WTC11 (cell line): ENCODE measurements at regions not wholly inside any gene's neighbourhood (a gene's known extent, or its start where the extent isn't known, plus 50 kb on each side); places are given as distances from the start of the nearest gene placed in this dataset.

Source experiments
- ATAC-seq: fragments of 200-7000 bp; cut with Tn5 transposase; 2 replicates; pipeline ENCODE4 v1.10.0; 2021; ENCODE audit warnings: mild to moderate bottlenecking, moderate library complexity
- CTCF ChIA-PET: fragments of 300-600 bp; sonication (Branson Sonifier 250); formaldehyde crosslinking; loops from one replicate; lab custom pipeline; 2021; ENCODE audit warnings: antibody characterized with exemption; lab: Charles Lee
- POLR2A ChIA-PET: fragments of 350-600 bp; sonication (Branson Sonifier 250); formaldehyde crosslinking; loops from one replicate; lab custom pipeline; 2021; ENCODE audit warnings: antibody characterized with exemption; lab: Charles Lee
- DNase-seq: peaks from one replicate; pipeline ENCODE4 v3.0.0; 2021; ENCODE audit warnings: low spot score
- H3K27ac Mint-ChIP-seq: 2 replicates; pipeline ENCODE4 v1.8.0; 2021; ENCODE audit warnings: mixed read lengths
- H3K27me3 Mint-ChIP-seq: 2 replicates; pipeline ENCODE4 v1.8.0; 2021; ENCODE audit warnings: low read depth, mild to moderate bottlenecking, moderate library complexity, mixed read lengths
- H3K36me3 Mint-ChIP-seq: 2 replicates; pipeline ENCODE4 v1.8.0; 2021; ENCODE audit warnings: mixed read lengths
- H3K4me1 Mint-ChIP-seq: 2 replicates; pipeline ENCODE4 v1.8.0; 2022; ENCODE audit warnings: mixed read lengths
- H3K4me3 Mint-ChIP-seq: 2 replicates; pipeline ENCODE4 v1.8.0; 2021; ENCODE audit warnings: mild to moderate bottlenecking, moderate library complexity, mixed read lengths
- H3K9me3 Mint-ChIP-seq: 2 replicates; pipeline ENCODE4 v1.8.0; 2021; ENCODE audit warnings: mixed read lengths
- CREB1 ChIP-seq: sonication (generic); formaldehyde crosslinking; IDR thresholded peaks from 2 replicates; pipeline ENCODE4 v1.8.0; 2023; ENCODE audit warnings: mild to moderate bottlenecking, missing genetic modification reagents
- ETV6 ChIP-seq: sonication (generic); formaldehyde crosslinking; IDR thresholded peaks from 2 replicates; pipeline ENCODE4 v1.8.1; 2022; ENCODE audit warnings: mild to moderate bottlenecking, missing genetic modification reagents
- FOXK1 ChIP-seq: sonication (generic); formaldehyde crosslinking; IDR thresholded peaks from 2 replicates; pipeline ENCODE4 v1.8.0; 2022; ENCODE audit warnings: mild to moderate bottlenecking, moderate library complexity, missing genetic modification reagents
- FOXP1 ChIP-seq: sonication (generic); formaldehyde crosslinking; IDR thresholded peaks from 2 replicates; pipeline ENCODE4 v1.8.0; 2022; ENCODE audit warnings: missing genetic modification reagents, mild to moderate bottlenecking, moderate library complexity, borderline replicate concordance
- MYBL2 ChIP-seq: sonication (generic); formaldehyde crosslinking; IDR thresholded peaks from 2 replicates; pipeline ENCODE4 v1.8.1; 2023; ENCODE audit warnings: mild to moderate bottlenecking, moderate library complexity, missing genetic modification reagents
- NR3C1 ChIP-seq: sonication (generic); formaldehyde crosslinking; conservative IDR thresholded peaks from 2 replicates; pipeline ENCODE4 v1.8.1; 2023; ENCODE audit warnings: low read depth, mild to moderate bottlenecking, missing genetic modification reagents
- OVOL2 ChIP-seq: fragments of 250-450 bp; sonication (Bioruptor Pico); IDR thresholded peaks from 2 replicates; pipeline ENCODE4 v1.9.0; 2021; ENCODE audit warnings: mild to moderate bottlenecking, borderline replicate concordance
- PRRX2 ChIP-seq: fragments of 250-450 bp; sonication (Bioruptor Pico); IDR thresholded peaks from 2 replicates; pipeline ENCODE4 v1.8.0; 2021; ENCODE audit warnings: mild to moderate bottlenecking
- SOX15 ChIP-seq: fragments of 250-450 bp; sonication (Bioruptor Pico); IDR thresholded peaks from 2 replicates; pipeline ENCODE4 v1.9.0; 2021; ENCODE audit warnings: mild to moderate bottlenecking
- SP1 ChIP-seq: sonication (generic); formaldehyde crosslinking; conservative IDR thresholded peaks from 2 replicates; pipeline ENCODE4 v1.8.1; 2022; ENCODE audit warnings: missing genetic modification reagents
- ZNF121 ChIP-seq: sonication (generic); formaldehyde crosslinking; IDR thresholded peaks from 2 replicates; pipeline ENCODE4 v1.8.0; 2023; ENCODE audit warnings: missing genetic modification reagents
- ZNF232 ChIP-seq: sonication (generic); formaldehyde crosslinking; IDR thresholded peaks from 2 replicates; pipeline ENCODE4 v1.8.0; 2022; ENCODE audit warnings: mild to moderate bottlenecking, missing genetic modification reagents
- ZNF317 ChIP-seq: sonication (generic); formaldehyde crosslinking; IDR thresholded peaks from 2 replicates; pipeline ENCODE4 v1.8.1; 2023; ENCODE audit warnings: low read depth, mild to moderate bottlenecking, moderate library complexity, missing genetic modification reagents, borderline replicate concordance
- ZNF671 ChIP-seq: fragments of 250-450 bp; sonication (Bioruptor Pico); IDR thresholded peaks from 2 replicates; pipeline ENCODE4 v1.8.0; 2021; ENCODE audit warnings: mild to moderate bottlenecking
- TF ChIP-seq, protein P1 (sequence below): fragments of 250-450 bp; sonication (Bioruptor Pico); IDR thresholded peaks from 2 replicates; pipeline ENCODE4 v1.8.0; 2021; ENCODE audit warnings: mild to moderate bottlenecking
- TF ChIP-seq, protein P2 (sequence below): fragments of 250-450 bp; sonication (Bioruptor Pico); IDR thresholded peaks from 2 replicates; pipeline ENCODE4 v1.9.0; 2021; ENCODE audit warnings: mild to moderate bottlenecking
- TF ChIP-seq, protein P3 (sequence below): sonication (generic); formaldehyde crosslinking; IDR thresholded peaks from 2 replicates; pipeline ENCODE4 v1.8.1; 2022; ENCODE audit warnings: low read depth, missing genetic modification reagents, borderline replicate concordance
- TF ChIP-seq, protein P4 (sequence below): sonication (generic); formaldehyde crosslinking; IDR thresholded peaks from 2 replicates; pipeline ENCODE4 v1.8.0; 2022; ENCODE audit warnings: mild to moderate bottlenecking, missing genetic modification reagents
- TF ChIP-seq, protein P5 (sequence below): sonication (generic); formaldehyde crosslinking; IDR thresholded peaks from 2 replicates; pipeline ENCODE4 v1.8.1; 2023; ENCODE audit warnings: mild to moderate bottlenecking, moderate library complexity, missing genetic modification reagents
- TF ChIP-seq, protein P6 (sequence below): sonication (generic); formaldehyde crosslinking; IDR thresholded peaks from 2 replicates; pipeline ENCODE4 v1.8.0; 2022; ENCODE audit warnings: missing genetic modification reagents
- TF ChIP-seq, protein P7 (sequence below): fragments of 200-600 bp; IDR thresholded peaks from 2 replicates; pipeline ENCODE4 v1.8.0; 2022; ENCODE audit warnings: antibody characterized with exemption

DNA sequence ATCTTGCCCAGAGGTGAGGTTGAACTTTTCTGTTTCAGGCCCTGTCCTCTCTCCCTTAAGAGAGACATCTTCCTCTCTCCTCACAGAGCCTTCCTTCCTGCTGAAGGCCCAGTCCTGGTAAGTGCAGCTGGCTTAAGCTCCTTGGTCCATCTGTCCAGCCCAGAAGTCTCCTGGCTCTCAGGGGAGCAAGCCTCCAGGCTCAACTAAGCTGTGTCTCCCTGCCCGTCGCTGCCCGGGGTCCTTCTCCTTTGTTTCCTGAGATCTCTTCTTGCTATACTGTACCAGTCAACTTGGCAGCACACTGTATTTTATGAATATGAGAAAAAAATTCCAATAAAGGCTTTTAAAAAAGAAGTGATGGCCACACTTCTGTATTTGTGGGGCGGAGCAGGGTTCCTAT, 77.4 kb downstream of the KCNF1 start:
- Mint-ChIP-seq H3K9me3 (no peaks in the 10 kb centered on the region), H3K4me3 (no peak overlapping the region), H3K27me3 (no peaks in the 10 kb centered on the region), H3K4me1 (no peaks in the 10 kb centered on the region), H3K27ac (no peak overlapping the region), H3K36me3 (no peaks in the 10 kb centered on the region)
- CTCF ChIA-PET = no interaction called here
- ATAC-seq = no peak
- DNase-seq = no peak
- POLR2A ChIA-PET = no interaction called here
- TF ChIP-seq ZNF317 (CRISPR knock-in tag) (no peak), MYBL2 (CRISPR knock-in tag) (no peak), CREB1 (CRISPR knock-in tag) (no peak), PRRX2 (CRISPR knock-in tag) (no peak), SOX15 (no peak), ETV6 (no peak), ZNF121 (CRISPR knock-in tag) (no peak), FOXK1 (CRISPR knock-in tag) (no peak), ZNF671 (CRISPR knock-in tag) (no peak)
- TF ChIP-seq, protein P1, sequence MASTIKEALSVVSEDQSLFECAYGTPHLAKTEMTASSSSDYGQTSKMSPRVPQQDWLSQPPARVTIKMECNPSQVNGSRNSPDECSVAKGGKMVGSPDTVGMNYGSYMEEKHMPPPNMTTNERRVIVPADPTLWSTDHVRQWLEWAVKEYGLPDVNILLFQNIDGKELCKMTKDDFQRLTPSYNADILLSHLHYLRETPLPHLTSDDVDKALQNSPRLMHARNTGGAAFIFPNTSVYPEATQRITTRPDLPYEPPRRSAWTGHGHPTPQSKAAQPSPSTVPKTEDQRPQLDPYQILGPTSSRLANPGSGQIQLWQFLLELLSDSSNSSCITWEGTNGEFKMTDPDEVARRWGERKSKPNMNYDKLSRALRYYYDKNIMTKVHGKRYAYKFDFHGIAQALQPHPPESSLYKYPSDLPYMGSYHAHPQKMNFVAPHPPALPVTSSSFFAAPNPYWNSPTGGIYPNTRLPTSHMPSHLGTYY (CRISPR knock-in tag) = no peak
- TF ChIP-seq, protein P2, sequence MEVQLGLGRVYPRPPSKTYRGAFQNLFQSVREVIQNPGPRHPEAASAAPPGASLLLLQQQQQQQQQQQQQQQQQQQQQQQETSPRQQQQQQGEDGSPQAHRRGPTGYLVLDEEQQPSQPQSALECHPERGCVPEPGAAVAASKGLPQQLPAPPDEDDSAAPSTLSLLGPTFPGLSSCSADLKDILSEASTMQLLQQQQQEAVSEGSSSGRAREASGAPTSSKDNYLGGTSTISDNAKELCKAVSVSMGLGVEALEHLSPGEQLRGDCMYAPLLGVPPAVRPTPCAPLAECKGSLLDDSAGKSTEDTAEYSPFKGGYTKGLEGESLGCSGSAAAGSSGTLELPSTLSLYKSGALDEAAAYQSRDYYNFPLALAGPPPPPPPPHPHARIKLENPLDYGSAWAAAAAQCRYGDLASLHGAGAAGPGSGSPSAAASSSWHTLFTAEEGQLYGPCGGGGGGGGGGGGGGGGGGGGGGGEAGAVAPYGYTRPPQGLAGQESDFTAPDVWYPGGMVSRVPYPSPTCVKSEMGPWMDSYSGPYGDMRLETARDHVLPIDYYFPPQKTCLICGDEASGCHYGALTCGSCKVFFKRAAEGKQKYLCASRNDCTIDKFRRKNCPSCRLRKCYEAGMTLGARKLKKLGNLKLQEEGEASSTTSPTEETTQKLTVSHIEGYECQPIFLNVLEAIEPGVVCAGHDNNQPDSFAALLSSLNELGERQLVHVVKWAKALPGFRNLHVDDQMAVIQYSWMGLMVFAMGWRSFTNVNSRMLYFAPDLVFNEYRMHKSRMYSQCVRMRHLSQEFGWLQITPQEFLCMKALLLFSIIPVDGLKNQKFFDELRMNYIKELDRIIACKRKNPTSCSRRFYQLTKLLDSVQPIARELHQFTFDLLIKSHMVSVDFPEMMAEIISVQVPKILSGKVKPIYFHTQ (CRISPR knock-in tag) = no peak
- TF ChIP-seq, protein P3, sequence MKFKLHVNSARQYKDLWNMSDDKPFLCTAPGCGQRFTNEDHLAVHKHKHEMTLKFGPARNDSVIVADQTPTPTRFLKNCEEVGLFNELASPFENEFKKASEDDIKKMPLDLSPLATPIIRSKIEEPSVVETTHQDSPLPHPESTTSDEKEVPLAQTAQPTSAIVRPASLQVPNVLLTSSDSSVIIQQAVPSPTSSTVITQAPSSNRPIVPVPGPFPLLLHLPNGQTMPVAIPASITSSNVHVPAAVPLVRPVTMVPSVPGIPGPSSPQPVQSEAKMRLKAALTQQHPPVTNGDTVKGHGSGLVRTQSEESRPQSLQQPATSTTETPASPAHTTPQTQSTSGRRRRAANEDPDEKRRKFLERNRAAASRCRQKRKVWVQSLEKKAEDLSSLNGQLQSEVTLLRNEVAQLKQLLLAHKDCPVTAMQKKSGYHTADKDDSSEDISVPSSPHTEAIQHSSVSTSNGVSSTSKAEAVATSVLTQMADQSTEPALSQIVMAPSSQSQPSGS (CRISPR knock-in tag) = no peak
- TF ChIP-seq, protein P4, sequence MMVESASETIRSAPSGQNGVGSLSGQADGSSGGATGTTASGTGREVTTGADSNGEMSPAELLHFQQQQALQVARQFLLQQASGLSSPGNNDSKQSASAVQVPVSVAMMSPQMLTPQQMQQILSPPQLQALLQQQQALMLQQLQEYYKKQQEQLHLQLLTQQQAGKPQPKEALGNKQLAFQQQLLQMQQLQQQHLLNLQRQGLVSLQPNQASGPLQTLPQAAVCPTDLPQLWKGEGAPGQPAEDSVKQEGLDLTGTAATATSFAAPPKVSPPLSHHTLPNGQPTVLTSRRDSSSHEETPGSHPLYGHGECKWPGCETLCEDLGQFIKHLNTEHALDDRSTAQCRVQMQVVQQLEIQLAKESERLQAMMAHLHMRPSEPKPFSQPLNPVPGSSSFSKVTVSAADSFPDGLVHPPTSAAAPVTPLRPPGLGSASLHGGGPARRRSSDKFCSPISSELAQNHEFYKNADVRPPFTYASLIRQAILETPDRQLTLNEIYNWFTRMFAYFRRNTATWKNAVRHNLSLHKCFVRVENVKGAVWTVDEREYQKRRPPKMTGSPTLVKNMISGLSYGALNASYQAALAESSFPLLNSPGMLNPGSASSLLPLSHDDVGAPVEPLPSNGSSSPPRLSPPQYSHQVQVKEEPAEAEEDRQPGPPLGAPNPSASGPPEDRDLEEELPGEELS (CRISPR knock-in tag) = no peak

DNA sequence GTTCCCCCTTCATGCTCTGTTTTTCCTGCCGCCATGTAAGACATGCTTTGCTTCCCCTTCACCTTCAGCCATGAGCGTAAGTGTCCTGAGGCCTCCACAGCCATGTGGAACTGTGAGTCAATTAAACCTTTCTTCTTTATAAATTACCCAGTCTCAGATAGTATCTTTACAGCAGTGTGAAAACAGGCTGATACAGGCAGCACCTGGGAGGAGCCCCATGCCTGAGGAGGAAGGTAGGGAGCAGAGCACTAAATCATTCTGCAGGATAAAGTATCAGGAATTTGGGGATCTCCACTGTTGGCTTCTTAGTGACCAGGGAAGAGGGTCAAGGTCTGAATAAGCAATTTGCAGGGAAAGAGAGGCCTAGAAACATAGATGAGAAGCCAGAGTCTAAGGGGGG, 78.0 kb downstream of the KCNF1 start:
- Mint-ChIP-seq H3K4me3 (no peak overlapping the region), H3K27me3 (no peaks in the 10 kb centered on the region), H3K27ac (no peak overlapping the region), H3K36me3 (no peaks in the 10 kb centered on the region), H3K9me3 (no peaks in the 10 kb centered on the region), H3K4me1 (no peaks in the 10 kb centered on the region)
- CTCF ChIA-PET = no interaction called here
- POLR2A ChIA-PET = no interaction called here
- no peak for DNase-seq
- no peak for ATAC-seq
- TF ChIP-seq, protein P5, sequence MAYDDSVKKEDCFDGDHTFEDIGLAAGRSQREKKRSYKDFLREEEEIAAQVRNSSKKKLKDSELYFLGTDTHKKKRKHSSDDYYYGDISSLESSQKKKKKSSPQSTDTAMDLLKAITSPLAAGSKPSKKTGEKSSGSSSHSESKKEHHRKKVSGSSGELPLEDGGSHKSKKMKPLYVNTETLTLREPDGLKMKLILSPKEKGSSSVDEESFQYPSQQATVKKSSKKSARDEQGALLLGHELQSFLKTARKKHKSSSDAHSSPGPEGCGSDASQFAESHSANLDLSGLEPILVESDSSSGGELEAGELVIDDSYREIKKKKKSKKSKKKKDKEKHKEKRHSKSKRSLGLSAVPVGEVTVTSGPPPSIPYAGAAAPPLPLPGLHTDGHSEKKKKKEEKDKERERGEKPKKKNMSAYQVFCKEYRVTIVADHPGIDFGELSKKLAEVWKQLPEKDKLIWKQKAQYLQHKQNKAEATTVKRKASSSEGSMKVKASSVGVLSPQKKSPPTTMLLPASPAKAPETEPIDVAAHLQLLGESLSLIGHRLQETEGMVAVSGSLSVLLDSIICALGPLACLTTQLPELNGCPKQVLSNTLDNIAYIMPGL (CRISPR knock-in tag) = no peak
- no peak for TF ChIP-seq ZNF232 (CRISPR knock-in tag)
- TF ChIP-seq SP1 (CRISPR knock-in tag) = no peak
- no peak for TF ChIP-seq NR3C1 (CRISPR knock-in tag)
- no peak for TF ChIP-seq MYBL2 (CRISPR knock-in tag)
- TF ChIP-seq, protein P6, sequence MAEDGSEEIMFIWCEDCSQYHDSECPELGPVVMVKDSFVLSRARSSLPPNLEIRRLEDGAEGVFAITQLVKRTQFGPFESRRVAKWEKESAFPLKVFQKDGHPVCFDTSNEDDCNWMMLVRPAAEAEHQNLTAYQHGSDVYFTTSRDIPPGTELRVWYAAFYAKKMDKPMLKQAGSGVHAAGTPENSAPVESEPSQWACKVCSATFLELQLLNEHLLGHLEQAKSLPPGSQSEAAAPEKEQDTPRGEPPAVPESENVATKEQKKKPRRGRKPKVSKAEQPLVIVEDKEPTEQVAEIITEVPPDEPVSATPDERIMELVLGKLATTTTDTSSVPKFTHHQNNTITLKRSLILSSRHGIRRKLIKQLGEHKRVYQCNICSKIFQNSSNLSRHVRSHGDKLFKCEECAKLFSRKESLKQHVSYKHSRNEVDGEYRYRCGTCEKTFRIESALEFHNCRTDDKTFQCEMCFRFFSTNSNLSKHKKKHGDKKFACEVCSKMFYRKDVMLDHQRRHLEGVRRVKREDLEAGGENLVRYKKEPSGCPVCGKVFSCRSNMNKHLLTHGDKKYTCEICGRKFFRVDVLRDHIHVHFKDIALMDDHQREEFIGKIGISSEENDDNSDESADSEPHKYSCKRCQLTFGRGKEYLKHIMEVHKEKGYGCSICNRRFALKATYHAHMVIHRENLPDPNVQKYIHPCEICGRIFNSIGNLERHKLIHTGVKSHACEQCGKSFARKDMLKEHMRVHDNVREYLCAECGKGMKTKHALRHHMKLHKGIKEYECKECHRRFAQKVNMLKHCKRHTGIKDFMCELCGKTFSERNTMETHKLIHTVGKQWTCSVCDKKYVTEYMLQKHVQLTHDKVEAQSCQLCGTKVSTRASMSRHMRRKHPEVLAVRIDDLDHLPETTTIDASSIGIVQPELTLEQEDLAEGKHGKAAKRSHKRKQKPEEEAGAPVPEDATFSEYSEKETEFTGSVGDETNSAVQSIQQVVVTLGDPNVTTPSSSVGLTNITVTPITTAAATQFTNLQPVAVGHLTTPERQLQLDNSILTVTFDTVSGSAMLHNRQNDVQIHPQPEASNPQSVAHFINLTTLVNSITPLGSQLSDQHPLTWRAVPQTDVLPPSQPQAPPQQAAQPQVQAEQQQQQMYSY (CRISPR knock-in tag) = no peak
- TF ChIP-seq, protein P7, sequence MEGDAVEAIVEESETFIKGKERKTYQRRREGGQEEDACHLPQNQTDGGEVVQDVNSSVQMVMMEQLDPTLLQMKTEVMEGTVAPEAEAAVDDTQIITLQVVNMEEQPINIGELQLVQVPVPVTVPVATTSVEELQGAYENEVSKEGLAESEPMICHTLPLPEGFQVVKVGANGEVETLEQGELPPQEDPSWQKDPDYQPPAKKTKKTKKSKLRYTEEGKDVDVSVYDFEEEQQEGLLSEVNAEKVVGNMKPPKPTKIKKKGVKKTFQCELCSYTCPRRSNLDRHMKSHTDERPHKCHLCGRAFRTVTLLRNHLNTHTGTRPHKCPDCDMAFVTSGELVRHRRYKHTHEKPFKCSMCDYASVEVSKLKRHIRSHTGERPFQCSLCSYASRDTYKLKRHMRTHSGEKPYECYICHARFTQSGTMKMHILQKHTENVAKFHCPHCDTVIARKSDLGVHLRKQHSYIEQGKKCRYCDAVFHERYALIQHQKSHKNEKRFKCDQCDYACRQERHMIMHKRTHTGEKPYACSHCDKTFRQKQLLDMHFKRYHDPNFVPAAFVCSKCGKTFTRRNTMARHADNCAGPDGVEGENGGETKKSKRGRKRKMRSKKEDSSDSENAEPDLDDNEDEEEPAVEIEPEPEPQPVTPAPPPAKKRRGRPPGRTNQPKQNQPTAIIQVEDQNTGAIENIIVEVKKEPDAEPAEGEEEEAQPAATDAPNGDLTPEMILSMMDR = no peak
- no peak for TF ChIP-seq OVOL2
- TF ChIP-seq ZNF121 (CRISPR knock-in tag) = no peak
- no peak for TF ChIP-seq FOXP1 (CRISPR knock-in tag)
